Activated CD8-positive, alpha-beta memory T cell treated with anti-CD3 and anti-CD28 coated beads for 36 hours (primary cell): ENCODE measurements at regions not wholly inside any gene's neighbourhood (a gene's known extent, or its start where the extent isn't known, plus 50 kb on each side); places are given as distances from the start of the nearest gene placed in this dataset.
"Not testable (repeated sequence)": the region's sequence is repeated elsewhere in the genome, so short reads cannot be mapped to it uniquely, and the experiment has no call there.

ENCODE experiments used
- CTCF ChIA-PET: fragments of 350-600 bp; sonication (Branson Sonifier 250); formaldehyde crosslinking; loops from one replicate; lab custom pipeline; 2021; ENCODE audit warnings: antibody characterized with exemption; lab: Charles Lee
- POLR2A ChIA-PET: fragments of 350-600 bp; sonication (Branson Sonifier 250); formaldehyde crosslinking; loops from one replicate; lab custom pipeline; 2021; ENCODE audit warnings: antibody characterized with exemption; lab: Charles Lee

DNA sequence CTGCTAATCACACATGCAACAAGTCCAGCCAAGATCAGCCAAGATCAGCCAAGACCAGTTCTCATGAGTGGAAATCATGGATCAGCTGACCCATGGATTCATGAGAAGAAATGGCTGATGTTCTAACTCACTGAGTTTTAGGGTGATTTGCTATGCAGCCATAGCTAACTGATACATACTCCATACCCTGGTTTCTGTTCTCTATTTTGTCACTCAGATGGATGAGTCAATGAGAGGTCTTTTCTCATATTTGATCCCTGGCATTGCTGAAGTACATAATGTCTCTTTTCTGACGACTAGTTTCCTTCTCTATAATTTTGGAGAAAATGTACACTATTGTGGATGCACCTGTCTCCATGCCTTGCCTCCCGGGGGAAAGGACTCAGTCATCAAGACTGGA lies 118.4 kb upstream of the LY86 start:
- ChIA-PET CTCF (no interaction called here), POLR2A (no interaction called here)

DNA sequence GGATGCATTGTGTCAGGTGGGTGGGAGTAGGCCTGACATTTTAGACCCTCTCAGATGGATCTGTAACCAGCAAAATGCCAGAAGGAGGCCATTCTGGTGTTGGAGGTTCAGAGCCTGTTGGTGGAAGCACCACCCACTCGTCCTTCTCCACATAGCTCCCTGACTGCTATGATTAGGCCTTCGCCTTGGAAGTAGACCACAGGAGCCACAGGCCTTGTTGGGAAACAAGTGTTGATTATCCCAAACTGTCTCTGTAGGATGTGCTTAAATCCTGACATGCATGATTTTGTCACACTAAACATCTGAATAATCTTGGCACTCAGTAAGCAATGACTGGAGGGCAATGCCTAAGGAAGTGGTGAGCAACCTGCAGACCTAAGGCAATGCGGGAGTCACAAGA lies 117.2 kb upstream of the LY86 start:
- CTCF ChIA-PET, result no interaction called here

DNA sequence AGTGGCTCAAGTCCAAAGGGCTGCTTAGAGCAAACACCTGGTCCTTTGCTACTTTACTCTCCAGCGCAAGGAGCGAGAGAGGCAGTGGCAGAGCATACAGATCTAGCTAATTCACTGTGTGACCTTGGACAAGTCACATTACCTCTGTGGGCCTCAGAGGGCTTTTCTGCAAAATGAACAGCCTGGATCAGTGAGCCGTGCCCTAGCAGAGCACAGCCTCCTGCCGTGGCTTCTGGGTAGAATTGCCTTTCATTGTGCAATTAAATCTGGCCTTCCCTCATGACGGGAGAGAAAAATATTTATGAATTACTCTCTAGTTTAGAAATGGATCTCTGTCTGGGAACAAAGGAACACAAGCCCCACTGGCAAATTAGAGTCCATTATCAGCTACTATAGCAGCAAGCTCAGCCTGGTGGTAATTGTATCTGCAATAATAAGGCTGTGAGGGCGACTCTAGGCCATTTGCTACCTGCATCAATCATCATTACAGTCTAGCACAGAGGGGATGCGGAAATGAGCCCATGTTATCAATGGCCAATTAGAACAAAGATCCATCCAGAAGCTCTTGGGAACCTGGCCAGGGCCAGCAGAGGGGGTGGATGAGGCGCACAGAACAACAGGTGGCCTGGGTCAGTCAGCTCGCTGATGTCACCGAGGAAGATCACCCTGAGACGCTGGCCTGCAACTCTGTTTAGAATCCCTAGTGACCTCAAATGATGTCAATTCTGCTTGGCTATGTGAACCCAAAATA lies 114.2 kb upstream of the LY86 start:
- ChIA-PET CTCF (no interaction called here), POLR2A (no interaction called here)

More for the DNA sequence above, 117.2 kb upstream of the LY86 start:
- POLR2A ChIA-PET, result no interaction called here

- ChIA-PET POLR2A (no interaction called here), CTCF (no interaction called here)
Observed at GRCh38 chr6:6479785-6480184, 108.7 kb upstream of the LY86 start.

DNA sequence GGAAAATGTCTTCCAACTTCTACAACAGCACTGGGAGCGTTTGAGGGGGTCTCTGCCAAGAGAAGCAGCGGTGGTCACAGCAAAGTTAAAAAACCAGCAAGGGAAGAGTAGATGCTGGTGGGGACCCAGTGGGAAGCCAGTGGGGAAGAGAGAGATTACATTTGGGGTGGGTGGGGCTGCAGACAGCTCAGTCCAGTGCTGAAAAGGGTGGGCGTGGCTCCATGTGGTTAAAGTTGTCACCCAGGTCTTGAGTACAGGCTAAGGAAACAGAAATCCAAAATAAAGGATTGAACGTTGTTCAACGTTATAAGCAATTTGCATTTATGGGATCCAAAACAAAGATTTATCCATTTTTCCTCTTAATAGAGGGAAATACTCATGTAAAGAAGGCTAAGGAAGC lies 106.3 kb upstream of the LY86 start:
- ChIA-PET CTCF (no interaction called here), POLR2A (no interaction called here)

DNA sequence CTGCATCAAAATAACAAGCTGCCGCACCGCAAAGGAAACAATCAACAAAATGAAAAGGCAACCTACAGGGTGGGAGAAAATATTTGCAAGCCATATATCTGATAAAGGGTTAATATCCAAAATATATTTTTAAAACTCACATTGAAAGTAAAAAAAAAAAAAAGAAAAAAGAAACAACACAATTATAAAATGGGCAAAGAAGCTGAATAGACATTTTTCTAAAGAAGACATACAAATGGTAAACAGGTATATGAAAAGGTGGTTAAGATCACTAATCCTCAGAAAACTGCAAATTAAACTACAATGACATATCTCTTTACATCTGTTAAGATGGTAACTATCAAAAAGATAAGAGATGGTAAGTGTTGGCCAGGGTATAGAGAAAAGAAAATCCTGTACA lies 105.4 kb upstream of the LY86 start:
- POLR2A ChIA-PET, result no interaction called here
- CTCF ChIA-PET, result no interaction called here

DNA sequence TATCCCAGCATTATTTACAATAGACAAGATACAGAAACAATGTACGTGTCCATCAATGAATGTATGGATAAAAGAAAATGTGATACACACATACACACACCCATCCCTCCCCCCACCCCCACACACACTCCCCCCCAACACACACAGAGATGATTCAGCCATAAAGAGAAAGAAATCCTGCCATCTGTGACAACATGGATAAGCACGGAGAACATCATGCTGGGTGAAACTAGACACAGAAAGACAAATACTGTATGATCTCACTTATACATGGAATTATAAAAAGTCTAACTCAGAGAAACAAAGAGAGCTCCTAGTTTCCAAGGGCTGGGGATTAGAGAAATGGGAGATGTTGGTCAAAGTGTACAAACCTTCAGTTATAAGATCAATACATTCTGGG lies 104.8 kb upstream of the LY86 start:
- POLR2A ChIA-PET, result no interaction called here
- CTCF ChIA-PET, result no interaction called here

DNA sequence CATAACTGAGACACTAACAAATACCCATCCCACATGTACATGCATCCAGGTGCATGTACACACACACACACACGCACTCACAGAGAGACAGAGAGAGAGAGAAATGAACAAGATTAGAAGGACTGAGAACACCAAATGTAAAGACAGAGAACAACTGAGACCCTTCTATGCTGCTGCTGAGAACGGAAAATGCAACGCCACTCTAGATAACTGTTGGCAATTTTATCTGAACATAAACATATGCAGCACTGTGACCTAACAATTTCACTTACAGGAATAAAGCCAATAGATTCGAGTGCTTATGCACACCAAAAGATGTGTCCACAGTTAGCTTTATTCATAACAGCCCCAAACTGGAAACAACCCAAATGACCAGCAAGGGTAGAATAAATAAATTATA lies 103.8 kb upstream of the LY86 start:
- ChIA-PET POLR2A (no interaction called here), CTCF (no interaction called here)

- CTCF ChIA-PET, result interaction anchor here (1.1 kb wide), 1 partner anchor 60 kb away, joined by 3 read pairs; no protein-coding TSS in a partner anchor
Observed at GRCh38 chr6:6486595-6486994, 101.9 kb upstream of the LY86 start.

GRCh38 chr6:6491761-6492160 lies 96.8 kb upstream of the LY86 start:
- POLR2A ChIA-PET, result no interaction called here
- CTCF ChIA-PET, result no interaction called here

More at GRCh38 chr6:6486595-6486994, 101.9 kb upstream of the LY86 start:
- POLR2A ChIA-PET, result no interaction called here

DNA sequence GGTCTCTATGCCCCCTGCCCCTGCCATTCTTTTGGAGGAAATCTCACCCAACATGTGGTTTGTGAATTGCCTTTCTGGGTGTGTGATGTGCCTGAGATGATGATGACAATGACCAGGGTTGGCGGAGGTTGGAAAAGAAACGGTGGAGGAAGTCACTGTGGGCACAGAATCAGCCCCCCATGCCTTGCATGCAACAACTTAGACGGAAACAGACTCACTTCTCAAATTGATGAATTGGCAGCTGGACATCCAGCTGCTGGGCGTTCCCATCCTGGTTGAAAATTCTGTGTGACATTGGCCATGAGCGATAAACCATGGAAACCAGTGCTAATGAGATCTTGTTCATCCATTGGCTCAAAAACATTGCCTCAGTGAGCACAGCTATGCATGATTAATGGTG lies 95.8 kb upstream of the LY86 start:
- ChIA-PET CTCF (no interaction called here), POLR2A (no interaction called here)

DNA sequence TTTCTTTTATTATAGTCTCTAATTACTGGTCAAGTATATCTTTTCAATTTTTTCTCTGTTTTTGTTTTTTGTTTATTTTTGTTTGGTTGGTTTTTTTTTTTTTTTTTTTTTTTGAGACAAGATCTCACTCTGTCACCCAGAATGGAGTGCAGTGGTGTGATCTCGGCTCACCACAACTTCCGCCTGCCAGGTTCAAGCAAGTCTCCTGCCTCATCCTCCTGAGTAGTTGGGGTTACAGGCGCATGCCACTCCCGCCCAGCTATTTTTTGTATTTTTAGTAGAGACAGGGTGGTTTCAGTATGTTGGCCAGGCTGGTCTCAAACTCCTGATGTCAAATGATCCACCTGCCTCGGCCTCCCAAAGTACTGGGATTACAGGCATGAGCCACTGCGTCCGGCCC lies 94.4 kb upstream of the LY86 start:
- CTCF ChIA-PET, POLR2A ChIA-PET: not testable (repeated sequence)

DNA sequence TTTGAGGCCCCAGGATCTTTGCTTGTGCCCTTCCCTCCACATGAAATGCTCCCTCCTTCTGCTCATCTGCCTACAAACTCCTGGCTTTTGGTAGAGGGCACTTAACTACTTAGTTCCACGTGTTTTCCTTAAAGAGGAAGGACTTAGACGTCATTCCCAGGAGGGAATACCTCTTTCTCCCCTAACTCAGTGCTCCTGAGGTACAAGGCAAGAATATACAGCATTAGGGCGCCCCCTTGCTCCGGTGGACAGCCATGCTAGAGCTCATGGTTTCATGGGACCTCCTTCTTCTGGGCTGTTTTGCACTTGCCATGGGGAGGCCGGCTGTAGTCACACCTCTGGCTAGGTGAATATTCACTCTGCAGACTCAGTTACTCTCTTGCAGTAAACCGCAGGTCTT lies 93.8 kb upstream of the LY86 start:
- ChIA-PET CTCF (no interaction called here), POLR2A (no interaction called here)

- CTCF ChIA-PET, result no interaction called here
- POLR2A ChIA-PET, result no interaction called here
Observed at GRCh38 chr6:6495851-6496250, 92.7 kb upstream of the LY86 start.

DNA sequence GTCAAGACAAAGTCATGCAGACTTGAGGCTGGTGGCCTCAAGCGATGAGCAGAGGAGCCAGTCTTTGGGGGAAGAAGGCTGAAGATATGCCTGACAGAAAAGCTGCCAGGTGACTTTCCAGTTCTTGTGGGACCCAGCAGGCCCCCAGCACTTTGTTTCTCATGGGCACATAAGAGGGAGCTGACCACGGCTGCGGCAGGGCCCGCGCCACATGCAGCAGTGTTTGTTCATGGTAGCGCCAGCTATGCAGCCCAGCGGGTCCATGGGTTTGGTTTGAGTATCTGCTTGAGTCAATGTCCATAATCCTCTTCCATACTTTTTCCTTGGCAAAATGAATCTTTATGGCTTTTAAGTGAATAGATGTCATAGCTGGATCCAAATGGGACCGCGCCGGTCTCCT lies 91.0 kb upstream of the LY86 start:
- ChIA-PET CTCF (no interaction called here), POLR2A (no interaction called here)

DNA sequence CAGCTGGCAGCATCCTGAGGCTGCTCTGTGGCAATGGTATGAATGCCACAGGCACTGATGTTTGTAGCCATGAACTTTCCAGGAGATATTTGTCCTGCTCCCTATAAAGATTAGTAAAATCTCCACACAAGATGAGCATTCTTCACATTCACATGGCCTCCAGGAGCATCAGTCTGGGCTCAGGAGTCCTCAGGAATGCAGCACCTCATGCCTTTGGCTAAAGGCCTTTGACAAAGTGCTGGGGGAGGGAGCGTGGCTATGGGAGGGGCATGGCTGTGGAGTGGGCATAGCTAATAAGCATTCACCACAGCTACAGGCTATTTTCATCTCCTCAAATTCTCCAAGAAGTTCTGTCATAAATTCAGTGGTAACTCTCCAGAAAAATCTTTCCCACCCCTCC lies 90.5 kb upstream of the LY86 start:
- ChIA-PET CTCF (no interaction called here), POLR2A (no interaction called here)

DNA sequence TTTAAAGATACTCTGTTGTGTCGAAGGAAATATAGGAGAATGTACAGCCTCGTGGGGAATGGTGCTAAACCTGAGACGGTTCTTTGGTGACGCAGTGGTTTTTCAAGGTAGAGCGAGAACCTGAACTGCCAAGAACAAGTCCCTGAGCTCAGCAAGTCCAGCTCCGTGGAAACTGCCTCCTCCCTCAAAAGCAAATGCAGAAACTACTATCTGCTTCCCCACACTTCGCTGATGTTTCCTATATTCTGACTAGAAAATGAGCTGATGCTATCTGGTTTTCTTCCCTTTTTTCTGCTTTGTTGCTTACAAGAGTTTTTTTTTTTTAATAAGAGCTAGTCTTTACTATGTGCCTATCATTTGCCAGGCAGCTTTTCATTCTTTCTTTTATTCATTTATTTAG lies 85.3 kb upstream of the LY86 start:
- CTCF ChIA-PET, result no interaction called here
- POLR2A ChIA-PET, result no interaction called here

DNA sequence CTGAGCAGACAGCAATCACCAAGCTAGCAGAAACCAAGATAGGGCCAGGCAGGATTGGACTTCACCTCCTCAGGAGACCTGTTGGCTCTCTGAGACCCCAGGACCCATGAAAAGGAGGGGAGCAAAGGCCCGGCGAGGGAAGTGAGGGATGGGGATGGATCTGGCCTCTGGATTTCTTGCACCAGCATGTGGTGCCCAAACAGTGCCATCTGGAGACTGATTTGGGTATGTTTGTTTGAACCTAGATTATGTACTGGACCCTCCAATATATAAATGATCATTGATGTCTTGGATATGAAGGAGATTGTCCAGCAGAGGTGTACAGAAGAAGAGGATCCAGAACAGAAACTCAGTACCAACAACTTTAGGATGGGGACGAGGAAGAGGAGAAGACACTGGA lies 83.4 kb upstream of the LY86 start:
- CTCF ChIA-PET, result no interaction called here
- POLR2A ChIA-PET, result no interaction called here

- ChIA-PET POLR2A (no interaction called here), CTCF (no interaction called here)
Observed at GRCh38 chr6:6508643-6509042, 79.9 kb upstream of the LY86 start.

DNA sequence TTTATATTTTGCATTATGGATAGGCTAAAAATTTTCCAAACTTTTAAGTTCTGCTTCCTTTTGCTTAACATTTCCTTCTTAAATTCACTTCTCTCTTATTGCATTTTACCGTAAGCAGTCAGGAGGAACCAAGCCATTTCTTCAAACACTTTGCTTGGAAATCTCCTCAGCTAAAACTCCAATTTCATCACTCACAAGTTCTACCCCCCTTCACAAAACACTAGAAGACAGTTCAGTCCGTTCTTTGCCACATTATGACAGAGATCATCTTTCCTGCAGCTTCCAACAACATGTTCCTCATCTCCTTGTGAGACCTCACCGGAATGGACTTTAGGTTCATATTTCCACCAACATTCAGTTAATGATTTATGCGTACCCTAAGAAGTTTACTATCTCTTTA lies 79.2 kb upstream of the LY86 start:
- ChIA-PET POLR2A (no interaction called here), CTCF (no interaction called here)

GRCh38 chr6:6512711-6513110 lies 75.8 kb upstream of the LY86 start:
- CTCF ChIA-PET, result no interaction called here
- POLR2A ChIA-PET, result no interaction called here
